Nephron (organoid): ENCODE measurements at regions not wholly inside any gene's neighbourhood (a gene's known extent, or its start where the extent isn't known, plus 50 kb on each side); places are given as distances from the start of the nearest gene placed in this dataset.
A peak's percentile ranks its signal among the peaks of the same experiment; 100 is the strongest.

Source experiments
- H3K27ac Mint-ChIP-seq, 3 experiments: 2 replicates each; pipeline ENCODE4 v1.8.0; 2020; ENCODE audit warnings: mixed read lengths in 3 of 3, mild to moderate bottlenecking in 2 of 3, moderate library complexity in 1 of 3
- H3K27me3 Mint-ChIP-seq: 2 replicates; pipeline ENCODE4 v1.8.0; 2021; ENCODE audit warnings: low read depth, mild to moderate bottlenecking, moderate library complexity, mixed read lengths
- H3K36me3 Mint-ChIP-seq: 2 replicates; pipeline ENCODE4 v1.8.0; 2020; ENCODE audit warnings: low read depth, mixed read lengths
- H3K4me1 Mint-ChIP-seq: 2 replicates; pipeline ENCODE4 v1.8.0; 2020; ENCODE audit warnings: mixed read lengths
- H3K4me3 Mint-ChIP-seq, 3 experiments: 2 replicates each; pipeline ENCODE4 v1.8.0; 2020; ENCODE audit warnings: mild to moderate bottlenecking in 3 of 3, mixed read lengths in 3 of 3, moderate library complexity in 2 of 3
- H3K9me3 Mint-ChIP-seq: 2 replicates; pipeline ENCODE4 v1.8.0; 2020; ENCODE audit warnings: mixed read lengths
- TF ChIP-seq, protein P1 (sequence below), 3 experiments: fragments of 200-600 bp; sonication (generic); IDR thresholded peaks; one replicate each; pipeline ENCODE4 v1.5.0; 2021; ENCODE audit warnings: antibody characterized with exemption in 3 of 3; ENCODE audit not compliant: unreplicated experiment in 3 of 3

DNA sequence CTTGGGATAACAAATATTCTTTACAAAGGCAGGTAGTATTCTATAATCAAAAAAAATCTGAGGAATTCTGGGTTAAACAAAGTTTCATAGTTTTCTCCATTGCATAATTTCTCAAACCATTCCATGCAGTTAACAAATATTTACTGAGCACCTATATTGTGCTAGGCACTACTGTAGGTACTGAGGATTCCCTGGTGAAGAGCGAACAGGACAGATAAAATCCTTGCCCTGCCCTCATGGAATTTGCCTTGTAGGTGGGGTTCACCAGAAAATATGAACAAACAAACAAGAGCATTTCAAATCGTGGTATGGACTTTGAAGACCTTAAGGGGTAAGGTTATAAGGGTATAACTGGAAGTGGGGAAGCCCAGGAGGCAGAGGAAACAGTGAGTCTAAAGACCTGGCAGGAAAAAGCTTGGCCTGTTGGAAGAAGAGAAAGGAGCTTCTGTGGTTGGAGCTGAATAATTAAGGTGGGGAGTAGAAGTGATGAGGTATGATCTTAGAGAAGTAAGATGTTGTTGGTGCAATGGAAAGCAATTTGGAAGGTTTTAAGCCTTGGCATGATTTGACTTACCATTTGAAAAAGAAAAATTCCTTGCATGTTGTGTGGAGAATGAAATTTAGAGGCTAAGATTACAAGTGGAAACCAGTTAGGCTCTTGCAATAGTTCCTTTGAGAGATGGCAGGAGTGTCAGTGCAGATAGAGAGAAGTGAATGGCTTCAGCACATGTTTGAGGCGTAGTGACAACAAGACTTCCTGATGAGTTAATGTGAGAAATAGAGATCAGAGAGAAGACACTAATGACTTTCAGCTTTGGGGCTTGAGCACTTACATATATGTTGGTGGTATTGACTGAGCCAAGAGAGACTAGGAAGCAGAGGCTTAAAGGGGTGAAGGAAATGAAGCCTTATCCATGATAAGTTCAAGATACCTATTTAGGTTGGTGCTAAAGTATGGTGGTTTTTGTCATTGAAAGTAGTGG, 55.7 kb upstream of the PICALM start:
- peaks cover 7% of the 10 kb centered on the region for H3K27me3 Mint-ChIP-seq
- no peaks in the 10 kb centered on the region for H3K9me3 Mint-ChIP-seq
- TF ChIP-seq, protein P1, sequence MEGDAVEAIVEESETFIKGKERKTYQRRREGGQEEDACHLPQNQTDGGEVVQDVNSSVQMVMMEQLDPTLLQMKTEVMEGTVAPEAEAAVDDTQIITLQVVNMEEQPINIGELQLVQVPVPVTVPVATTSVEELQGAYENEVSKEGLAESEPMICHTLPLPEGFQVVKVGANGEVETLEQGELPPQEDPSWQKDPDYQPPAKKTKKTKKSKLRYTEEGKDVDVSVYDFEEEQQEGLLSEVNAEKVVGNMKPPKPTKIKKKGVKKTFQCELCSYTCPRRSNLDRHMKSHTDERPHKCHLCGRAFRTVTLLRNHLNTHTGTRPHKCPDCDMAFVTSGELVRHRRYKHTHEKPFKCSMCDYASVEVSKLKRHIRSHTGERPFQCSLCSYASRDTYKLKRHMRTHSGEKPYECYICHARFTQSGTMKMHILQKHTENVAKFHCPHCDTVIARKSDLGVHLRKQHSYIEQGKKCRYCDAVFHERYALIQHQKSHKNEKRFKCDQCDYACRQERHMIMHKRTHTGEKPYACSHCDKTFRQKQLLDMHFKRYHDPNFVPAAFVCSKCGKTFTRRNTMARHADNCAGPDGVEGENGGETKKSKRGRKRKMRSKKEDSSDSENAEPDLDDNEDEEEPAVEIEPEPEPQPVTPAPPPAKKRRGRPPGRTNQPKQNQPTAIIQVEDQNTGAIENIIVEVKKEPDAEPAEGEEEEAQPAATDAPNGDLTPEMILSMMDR (IDR thresholded peaks at IDR 0.05; ENCODE audit: unreplicated experiment in 3 of 3): no peak
- no peaks in the 10 kb centered on the region for H3K36me3 Mint-ChIP-seq
- peaks cover 4% of the 10 kb centered on the region for H3K4me1 Mint-ChIP-seq
- H3K4me3 Mint-ChIP-seq: no peak overlapping the region
- peak overlapping the region in 2 of 3 experiments; percentile 2 to 25 for H3K27ac Mint-ChIP-seq

DNA sequence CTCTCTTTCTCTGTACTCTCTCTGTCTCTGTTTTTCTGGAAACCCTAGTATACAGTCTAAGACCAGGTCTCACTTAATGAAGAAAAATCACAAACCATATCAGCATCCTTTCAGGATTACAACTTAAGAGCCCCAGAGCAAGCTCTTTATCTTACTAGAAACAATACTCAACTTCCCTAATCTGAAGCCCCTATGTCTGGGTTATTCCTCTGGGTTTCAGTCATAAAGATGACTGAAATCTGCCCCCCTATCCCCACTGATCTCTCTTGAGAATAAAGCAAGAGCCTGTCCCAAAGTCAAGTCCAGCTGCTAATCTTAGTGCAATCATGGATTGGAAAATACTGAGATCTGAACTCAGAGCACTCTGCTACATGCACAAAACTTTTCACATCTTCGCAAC, 53.9 kb upstream of the PICALM start:
- Mint-ChIP-seq H3K36me3 (no peaks in the 10 kb centered on the region), H3K9me3 (no peaks in the 10 kb centered on the region), H3K27me3 (peaks cover 7% of the 10 kb centered on the region), H3K4me3 (no peak overlapping the region), H3K4me1 (peaks cover 4% of the 10 kb centered on the region), H3K27ac (peak overlapping the region; percentile 12 to 73 (median 25))
- TF ChIP-seq, protein P1 (IDR thresholded peaks at IDR 0.05; ENCODE audit: unreplicated experiment in 3 of 3): no peak

DNA sequence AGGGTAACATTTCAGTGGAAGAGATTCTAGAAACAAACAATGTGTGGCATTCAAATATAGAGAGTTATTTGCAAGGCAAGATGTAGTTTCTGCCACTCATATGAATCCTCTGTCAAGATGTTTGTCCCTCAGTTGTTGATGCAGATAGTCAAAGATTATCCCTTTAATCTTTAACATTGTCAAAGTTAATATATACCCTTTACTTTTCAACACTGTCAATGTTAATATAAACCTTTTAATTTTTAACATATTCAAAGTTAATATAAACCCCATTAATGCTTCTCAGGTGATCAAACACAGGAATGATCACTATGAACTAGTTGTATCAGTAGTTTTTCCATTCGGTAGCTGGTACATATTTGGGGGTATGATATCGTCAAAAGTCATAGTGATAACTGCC, 51.9 kb upstream of the PICALM start:
- TF ChIP-seq, protein P1 (IDR thresholded peaks at IDR 0.05; ENCODE audit: unreplicated experiment in 3 of 3): no peak
- no peaks in the 10 kb centered on the region for H3K9me3 Mint-ChIP-seq
- peaks cover 7% of the 10 kb centered on the region for H3K27me3 Mint-ChIP-seq
- no peaks in the 10 kb centered on the region for H3K36me3 Mint-ChIP-seq
- H3K4me3 Mint-ChIP-seq: peak overlapping the region in 2 of 3 experiments; percentile 30 to 51
- peaks cover 11% of the 10 kb centered on the region for H3K4me1 Mint-ChIP-seq
- peak overlapping the region; percentile 88 to 94 (median 93) for H3K27ac Mint-ChIP-seq

DNA sequence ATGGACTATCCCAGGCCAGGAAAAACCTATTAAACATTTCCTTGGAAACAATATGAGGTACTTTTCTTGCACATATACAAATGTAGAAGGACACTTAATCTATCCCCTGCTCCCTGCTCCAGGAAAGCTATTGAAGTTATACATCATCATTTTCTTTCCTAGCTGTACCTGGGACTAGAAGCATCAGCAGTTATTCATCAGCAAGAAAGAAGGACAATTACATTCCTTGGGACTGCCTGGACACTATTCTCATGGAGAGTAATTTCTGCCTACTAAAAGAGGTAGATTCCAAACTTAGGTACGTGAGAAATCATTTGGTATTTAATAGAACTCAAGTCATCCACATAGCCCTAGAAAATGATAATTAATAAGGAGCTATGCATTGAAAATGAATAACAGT, 51.0 kb upstream of the PICALM start:
- H3K4me3 Mint-ChIP-seq: no peak overlapping the region

DNA sequence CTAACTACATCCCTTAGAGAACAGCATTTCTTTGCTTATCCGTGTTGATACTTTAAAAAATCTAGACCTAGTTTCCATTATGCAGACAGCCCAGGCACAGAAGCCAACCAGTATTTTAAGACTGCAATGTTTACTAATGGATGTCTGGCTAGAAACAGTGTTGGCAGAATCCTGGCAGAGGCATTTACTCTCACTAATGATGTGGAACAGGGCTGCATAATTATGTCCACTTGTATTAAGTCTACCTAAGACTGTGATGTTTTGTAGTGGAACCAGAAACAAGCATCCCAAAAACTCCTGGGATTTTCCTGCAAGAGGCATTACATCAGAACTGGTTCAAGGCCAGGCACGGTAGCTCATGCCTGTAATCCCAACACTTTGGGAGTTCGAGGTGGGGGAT, 50.2 kb upstream of the PICALM start:
- peaks cover 4% of the 10 kb centered on the region for H3K27me3 Mint-ChIP-seq
- H3K27ac Mint-ChIP-seq: peak overlapping the region; percentile 85 to 93 (median 92)
- TF ChIP-seq, protein P1 (IDR thresholded peaks at IDR 0.05; ENCODE audit: unreplicated experiment in 3 of 3): no peak

More for the DNA sequence above, 51.0 kb upstream of the PICALM start:
- peaks cover 11% of the 10 kb centered on the region for H3K4me1 Mint-ChIP-seq
- H3K27me3 Mint-ChIP-seq: peaks cover 4% of the 10 kb centered on the region
- H3K36me3 Mint-ChIP-seq: no peaks in the 10 kb centered on the region
- TF ChIP-seq, protein P1 (IDR thresholded peaks at IDR 0.05; ENCODE audit: unreplicated experiment in 3 of 3): no peak
- no peaks in the 10 kb centered on the region for H3K9me3 Mint-ChIP-seq
- peak overlapping the region in 2 of 3 experiments; percentile 75 to 92 for H3K27ac Mint-ChIP-seq

More for the DNA sequence above, 50.2 kb upstream of the PICALM start:
- H3K9me3 Mint-ChIP-seq: no peaks in the 10 kb centered on the region
- H3K4me3 Mint-ChIP-seq: no peak overlapping the region
- H3K4me1 Mint-ChIP-seq: peaks cover 11% of the 10 kb centered on the region
- no peaks in the 10 kb centered on the region for H3K36me3 Mint-ChIP-seq
